PFSK-1 (cell line): ENCODE measurements at regions not wholly inside any gene's neighbourhood (a gene's known extent, or its start where the extent isn't known, plus 50 kb on each side); places are given as distances from the start of the nearest gene placed in this dataset.

Source experiments
- FOXP2 ChIP-seq: optimal IDR thresholded peaks from 2 replicates; pipeline ENCODE3; 2011; ENCODE audit warnings: borderline replicate concordance, control low read depth, inconsistent platforms; ENCODE audit not compliant: insufficient read depth; ENCODE audit errors: extremely low read length, extremely low read depth
- POLR2AphosphoS5 ChIP-seq: IDR thresholded peaks from 2 replicates; pipeline ENCODE4 v1.6.1; 2012; ENCODE audit warnings: low read depth, mild to moderate bottlenecking, control low read depth, low read length, moderate library complexity
- SIN3A ChIP-seq: IDR thresholded peaks from 2 replicates; pipeline ENCODE4 v1.6.1; 2012; ENCODE audit warnings: mild to moderate bottlenecking, low read length, moderate library complexity, borderline replicate concordance; ENCODE audit not compliant: insufficient read depth
- TAF1 ChIP-seq: IDR thresholded peaks from 2 replicates; pipeline ENCODE4 v1.6.1; 2012; ENCODE audit warnings: low read length, control low read depth, borderline replicate concordance; ENCODE audit not compliant: insufficient read depth
- TF ChIP-seq, protein P1 (sequence below), 2 experiments: IDR thresholded peaks; 2 replicates each; pipeline versions ENCODE4 v1.6.1 to v1.8.0; 2011 to 2012; ENCODE audit warnings: low read depth in 2 of 2, low read length in 2 of 2, control low read depth in 1 of 2, inconsistent platforms in 1 of 2, mild to moderate bottlenecking in 1 of 2, moderate library complexity in 1 of 2; ENCODE audit not compliant: insufficient read depth in 1 of 2

DNA sequence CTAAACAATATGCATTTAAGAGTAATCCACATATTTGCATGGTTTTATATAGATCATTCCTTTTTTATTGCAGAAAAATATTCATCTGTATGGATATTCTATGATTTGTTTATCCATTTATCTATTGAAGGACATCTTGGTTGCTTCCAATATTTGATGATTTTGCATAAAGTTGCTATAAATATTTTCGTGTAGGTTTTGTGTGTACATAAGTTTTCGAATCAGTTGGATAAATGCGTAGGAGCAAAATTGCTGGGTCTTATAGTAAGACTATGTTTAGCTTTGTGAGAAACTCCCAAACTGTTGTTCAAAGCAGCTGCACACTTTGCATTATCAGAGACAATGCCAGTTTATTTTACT is 971.2 kb downstream of the DIPK2A start:
- TF ChIP-seq FOXP2, result no peak
- TF ChIP-seq TAF1, result no peak
- TF ChIP-seq, protein P1, sequence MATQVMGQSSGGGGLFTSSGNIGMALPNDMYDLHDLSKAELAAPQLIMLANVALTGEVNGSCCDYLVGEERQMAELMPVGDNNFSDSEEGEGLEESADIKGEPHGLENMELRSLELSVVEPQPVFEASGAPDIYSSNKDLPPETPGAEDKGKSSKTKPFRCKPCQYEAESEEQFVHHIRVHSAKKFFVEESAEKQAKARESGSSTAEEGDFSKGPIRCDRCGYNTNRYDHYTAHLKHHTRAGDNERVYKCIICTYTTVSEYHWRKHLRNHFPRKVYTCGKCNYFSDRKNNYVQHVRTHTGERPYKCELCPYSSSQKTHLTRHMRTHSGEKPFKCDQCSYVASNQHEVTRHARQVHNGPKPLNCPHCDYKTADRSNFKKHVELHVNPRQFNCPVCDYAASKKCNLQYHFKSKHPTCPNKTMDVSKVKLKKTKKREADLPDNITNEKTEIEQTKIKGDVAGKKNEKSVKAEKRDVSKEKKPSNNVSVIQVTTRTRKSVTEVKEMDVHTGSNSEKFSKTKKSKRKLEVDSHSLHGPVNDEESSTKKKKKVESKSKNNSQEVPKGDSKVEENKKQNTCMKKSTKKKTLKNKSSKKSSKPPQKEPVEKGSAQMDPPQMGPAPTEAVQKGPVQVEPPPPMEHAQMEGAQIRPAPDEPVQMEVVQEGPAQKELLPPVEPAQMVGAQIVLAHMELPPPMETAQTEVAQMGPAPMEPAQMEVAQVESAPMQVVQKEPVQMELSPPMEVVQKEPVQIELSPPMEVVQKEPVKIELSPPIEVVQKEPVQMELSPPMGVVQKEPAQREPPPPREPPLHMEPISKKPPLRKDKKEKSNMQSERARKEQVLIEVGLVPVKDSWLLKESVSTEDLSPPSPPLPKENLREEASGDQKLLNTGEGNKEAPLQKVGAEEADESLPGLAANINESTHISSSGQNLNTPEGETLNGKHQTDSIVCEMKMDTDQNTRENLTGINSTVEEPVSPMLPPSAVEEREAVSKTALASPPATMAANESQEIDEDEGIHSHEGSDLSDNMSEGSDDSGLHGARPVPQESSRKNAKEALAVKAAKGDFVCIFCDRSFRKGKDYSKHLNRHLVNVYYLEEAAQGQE (IDR thresholded peaks at IDR 0.05; ENCODE audit: insufficient read depth in 1 of 2, low read depth in 2 of 2, low read length in 2 of 2), result no peak
- TF ChIP-seq POLR2AphosphoS5, result no peak
- no peak for TF ChIP-seq SIN3A

DNA sequence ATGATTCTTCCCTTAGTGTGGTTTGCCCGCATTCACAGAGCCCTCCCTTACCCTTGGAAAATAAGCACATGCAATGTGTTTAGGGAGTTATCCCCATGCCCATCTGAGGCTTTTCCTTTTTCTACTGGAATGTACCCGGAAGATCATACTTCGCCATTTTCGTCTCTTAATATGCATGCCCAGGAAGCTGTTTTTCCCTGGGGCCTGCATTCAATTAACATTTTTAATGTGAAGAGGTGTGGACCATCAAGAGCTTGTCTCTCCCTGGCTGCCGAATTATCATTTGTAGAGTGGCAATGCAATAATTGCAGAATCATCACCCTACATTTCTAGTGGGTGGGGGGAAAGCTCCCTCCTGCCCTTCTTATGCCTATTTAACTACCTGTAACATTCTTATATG is 976.3 kb downstream of the DIPK2A start:
- no peak for TF ChIP-seq FOXP2
- no peak for TF ChIP-seq SIN3A
- TF ChIP-seq POLR2AphosphoS5, result no peak
- TF ChIP-seq, protein P1 (IDR thresholded peaks at IDR 0.05; ENCODE audit: insufficient read depth in 1 of 2, low read depth in 2 of 2, low read length in 2 of 2), result no peak
- TF ChIP-seq TAF1, result no peak

DNA sequence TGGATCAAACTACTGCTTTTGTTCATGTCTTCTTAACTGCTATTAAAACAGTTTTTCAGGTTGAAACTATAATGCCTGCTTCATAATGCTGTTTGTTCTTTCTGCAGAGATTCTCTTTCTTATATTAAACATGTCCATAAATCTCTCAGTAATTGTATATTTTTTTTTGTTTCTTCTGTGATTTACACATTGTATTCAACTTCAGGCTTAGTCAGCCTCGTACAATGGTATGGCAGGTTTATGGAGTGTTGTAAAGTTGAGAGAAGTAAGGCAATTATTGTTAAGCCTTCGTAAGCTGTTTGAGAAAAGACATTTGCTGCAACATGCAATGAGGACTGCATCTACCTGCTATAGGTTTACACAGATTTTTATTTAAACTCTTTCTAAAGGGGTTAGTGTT is 977.1 kb downstream of the DIPK2A start:
- TF ChIP-seq TAF1, result no peak
- TF ChIP-seq, protein P1 (IDR thresholded peaks at IDR 0.05; ENCODE audit: insufficient read depth in 1 of 2, low read depth in 2 of 2, low read length in 2 of 2), result no peak
- no peak for TF ChIP-seq SIN3A
- no peak for TF ChIP-seq POLR2AphosphoS5
- TF ChIP-seq FOXP2, result no peak

DNA sequence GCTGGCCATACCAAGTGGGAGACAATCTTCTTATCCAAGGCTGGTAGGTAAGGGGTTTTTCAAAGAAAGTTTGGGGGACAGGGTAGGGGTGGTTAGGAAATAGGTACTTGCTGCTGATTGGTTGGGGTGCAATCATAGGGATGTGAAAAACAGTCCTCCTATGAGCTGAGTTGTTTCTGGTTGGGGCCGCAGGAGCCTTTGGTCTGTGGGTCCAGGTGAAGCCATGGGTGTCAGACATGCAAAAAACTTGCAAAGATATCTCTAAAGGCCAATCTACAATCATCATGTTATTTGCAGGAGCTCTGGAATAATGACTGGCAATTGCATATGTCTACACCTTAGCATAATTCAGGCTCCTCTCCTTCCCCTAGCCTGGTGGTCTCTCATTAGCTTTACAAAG is 982.3 kb downstream of the DIPK2A start:
- TF ChIP-seq SIN3A (no peak), FOXP2 (no peak), TAF1 (no peak)

DNA sequence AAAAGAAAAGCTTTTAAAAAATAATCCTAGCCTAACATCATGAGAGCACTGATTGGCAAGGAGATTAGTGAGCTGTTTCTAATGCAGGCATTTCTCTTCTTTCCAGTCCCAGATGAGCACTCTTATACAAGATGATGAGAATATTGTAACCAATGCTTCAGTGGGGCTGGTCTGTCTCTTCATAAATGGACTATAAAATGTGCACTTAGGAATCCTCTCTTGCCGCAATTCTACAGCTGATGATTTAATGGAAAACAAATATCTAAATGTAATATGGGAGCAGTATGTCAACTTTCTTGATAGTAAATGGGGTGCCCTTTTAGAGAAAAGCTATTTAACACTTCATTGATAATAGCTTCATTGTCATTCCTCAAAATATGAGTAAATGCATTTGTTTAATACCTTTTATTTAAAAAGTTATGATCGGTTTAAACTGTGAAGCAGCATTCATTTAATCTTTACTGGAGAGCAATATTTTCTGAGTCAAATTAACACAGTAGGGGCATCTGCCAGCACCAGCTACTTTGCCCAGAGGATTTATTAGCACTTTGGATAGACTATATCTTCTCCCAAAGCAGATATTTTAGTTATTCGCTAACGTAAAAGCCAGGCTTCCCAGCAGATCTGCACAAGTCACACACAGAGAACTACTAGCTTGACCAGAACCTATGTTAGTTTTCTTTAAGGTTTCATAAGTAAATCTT is 985.9 kb downstream of the DIPK2A start:
- no peak for TF ChIP-seq FOXP2
- TF ChIP-seq, protein P1 (IDR thresholded peaks at IDR 0.05; ENCODE audit: insufficient read depth in 1 of 2, low read depth in 2 of 2, low read length in 2 of 2), result no peak
- TF ChIP-seq SIN3A, result no peak
- TF ChIP-seq POLR2AphosphoS5, result no peak
- TF ChIP-seq TAF1, result no peak
